HG02870 (cell line): ENCODE measurements at regions not wholly inside any gene's neighbourhood (a gene's known extent, or its start where the extent isn't known, plus 50 kb on each side); places are given as distances from the start of the nearest gene placed in this dataset.

Experiments
- ATAC-seq: cut with Tn5 transposase; IDR thresholded peaks from one replicate; pipeline ENCODE4 v1.9.1; 2021; ENCODE audit warnings: mild to moderate bottlenecking, moderate library complexity; ENCODE audit not compliant: unreplicated experiment

DNA sequence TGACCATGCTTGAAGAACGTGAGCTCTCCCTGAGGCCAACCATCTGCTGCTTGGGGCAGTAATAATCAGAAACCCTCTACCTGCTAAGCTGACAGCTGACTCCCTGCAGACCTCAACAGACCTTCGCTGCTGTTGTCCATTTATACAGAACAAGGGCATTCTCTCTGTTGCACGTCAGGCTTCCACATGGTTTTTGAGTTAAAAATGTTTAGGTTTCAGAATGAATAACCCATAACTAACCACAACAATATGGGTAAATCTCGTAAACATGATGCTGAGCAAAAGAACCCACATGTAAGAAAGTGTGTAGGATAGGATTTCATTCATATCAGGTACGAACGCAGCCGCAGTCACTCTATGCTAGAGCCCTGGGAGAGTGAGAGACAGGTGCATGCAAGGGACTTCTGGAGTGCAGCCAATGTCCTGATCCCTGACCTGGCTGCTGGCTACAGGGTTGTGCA lies 348.5 kb downstream of the MED10 start:
- ATAC-seq, result peak; percentile 61

DNA sequence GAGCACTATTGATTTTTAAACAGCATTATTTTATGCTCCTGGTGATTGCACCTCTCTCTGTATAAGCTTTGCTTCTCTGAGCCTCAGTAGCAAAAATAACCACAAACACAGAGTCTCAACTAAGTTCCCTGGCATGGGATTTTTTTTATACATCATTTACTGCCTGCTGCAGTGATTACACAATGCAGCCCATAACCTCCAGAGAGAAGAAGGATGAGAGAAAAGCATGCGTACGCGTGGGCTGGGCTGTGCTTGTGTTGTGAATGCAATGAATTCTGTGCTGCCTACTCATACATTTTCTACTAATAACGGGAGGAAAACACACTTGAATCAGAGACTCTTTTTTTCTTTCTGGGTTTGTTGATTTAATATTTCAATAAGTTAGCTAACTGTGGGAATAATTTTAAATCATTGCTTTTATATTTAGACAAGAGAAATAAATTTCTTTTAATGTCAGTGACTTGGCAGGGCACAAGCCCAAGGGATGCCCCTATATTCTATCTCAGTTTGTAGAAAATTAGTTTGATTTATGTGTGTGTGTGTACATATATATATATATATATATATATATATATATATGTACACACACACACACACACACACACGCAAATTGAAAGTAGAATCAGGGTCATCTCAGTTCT lies 351.5 kb downstream of the MED10 start:
- no peak for ATAC-seq

DNA sequence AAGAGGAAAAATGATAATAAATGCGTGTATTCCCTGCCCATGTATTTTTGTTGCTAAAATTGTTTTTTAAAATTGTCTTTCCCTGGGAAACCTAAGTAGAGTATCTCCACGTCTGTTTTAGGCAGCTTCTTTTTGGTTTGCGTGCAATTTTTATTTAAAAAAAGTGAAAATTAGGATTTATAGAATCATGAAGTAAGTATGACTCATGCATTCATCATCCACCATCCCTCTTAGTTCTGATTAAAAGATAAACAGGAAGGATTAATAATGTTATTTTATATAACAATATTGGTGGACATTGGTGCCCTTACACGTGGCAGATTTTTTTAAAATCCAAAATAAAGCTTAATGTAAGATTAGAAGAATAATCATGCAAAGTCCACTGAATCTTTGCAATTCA lies 358.7 kb downstream of the MED10 start:
- ATAC-seq, result no peak

DNA sequence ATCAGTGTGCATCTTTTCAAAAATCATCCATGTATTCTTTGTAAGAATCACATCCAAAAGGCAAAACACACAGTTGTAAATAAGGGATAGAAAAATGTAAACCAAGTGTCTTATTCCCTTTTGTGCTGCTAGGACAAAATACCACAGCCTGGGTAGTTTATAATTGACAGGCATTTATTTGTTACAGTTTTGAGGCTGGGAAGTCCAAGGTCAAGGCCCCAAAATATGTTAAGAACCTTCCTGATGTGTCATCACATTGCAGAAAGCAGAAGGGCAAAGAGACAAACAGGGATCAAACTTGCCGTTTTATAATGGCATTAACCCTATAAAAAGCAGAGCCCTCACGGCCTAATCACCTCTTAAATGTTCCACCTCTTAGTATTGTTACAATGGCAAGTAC lies 364.8 kb downstream of the MED10 start:
- no peak for ATAC-seq

DNA sequence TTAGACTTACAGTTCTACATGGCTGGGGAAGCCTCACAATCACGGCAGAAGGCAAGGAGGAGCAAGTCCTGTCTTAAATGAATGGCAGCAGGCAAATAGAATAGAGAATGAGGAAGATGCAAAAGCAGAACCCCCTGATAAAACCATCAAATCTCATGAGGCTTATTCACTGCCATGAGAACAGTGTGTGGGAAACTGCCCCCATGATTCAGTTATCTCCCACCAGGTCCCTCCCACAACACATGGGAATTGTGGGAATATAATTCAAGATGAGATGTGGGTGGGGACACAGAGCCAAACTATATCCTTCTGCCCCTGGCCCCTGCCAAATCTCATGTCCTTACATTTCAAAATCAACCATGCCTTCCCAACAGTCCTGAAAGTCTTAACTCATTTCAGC lies 367.1 kb downstream of the MED10 start:
- no peak for ATAC-seq

DNA sequence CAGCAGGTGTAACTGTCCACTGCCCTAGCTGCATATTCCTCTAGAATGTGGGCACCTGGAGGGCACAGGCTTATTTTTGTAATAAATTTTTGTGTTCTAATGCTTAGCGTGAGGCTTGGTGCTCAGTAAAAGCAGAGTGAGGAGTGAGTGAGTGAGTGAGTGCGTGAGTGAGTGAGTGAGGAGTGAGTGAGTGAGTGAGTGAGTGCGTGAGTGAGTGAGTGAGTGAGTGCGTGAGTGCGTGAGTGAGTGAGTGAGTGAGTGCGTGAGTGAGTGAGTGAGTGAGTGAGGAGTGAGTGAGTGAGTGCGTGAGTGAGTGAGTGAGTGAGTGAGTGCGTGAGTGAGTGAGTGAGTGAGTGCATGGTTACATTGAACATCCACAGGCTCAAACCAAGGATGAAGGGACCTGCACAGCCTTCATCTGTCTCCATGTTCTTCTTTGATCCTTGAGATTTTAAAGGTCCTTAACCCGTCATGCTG lies 371.5 kb downstream of the MED10 start:
- ATAC-seq, result no peak

DNA sequence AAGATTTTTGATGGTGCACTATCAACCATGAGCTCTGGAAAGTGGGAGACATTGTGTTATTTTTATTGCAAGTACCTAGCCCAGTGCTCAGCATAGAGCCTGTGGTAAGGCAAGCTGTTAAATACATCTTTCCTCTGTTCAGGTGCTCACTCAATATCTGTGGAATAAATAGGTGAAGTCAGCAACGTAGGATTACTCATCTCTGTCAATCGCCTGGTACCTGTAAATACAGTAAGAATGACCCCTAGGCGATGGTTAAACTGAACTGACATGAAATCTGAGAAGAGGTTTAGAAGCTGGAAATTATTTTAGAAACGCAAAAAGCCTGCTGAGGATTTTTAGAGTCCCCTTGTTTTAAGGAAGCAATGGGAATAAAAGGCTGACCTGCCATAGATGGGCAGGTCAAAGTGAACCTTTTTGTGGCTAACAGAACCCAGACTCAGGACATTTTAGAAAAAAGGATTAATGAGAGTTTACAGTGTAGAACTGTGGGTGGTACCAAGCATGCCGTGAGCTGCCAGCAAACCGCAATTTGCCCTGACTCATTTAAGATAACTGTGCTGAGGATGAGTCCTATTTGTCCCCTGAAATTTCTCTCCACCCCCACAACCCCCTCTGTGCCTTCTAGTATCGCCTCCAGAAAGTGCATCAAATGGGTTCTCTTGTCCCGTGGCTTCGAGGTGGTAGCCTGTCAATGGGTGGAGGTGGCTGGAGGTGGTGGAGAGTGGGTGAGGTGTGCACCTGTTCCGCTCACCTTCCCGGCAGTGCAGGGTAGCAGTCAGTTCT lies 375.1 kb downstream of the MED10 start:
- no peak for ATAC-seq

DNA sequence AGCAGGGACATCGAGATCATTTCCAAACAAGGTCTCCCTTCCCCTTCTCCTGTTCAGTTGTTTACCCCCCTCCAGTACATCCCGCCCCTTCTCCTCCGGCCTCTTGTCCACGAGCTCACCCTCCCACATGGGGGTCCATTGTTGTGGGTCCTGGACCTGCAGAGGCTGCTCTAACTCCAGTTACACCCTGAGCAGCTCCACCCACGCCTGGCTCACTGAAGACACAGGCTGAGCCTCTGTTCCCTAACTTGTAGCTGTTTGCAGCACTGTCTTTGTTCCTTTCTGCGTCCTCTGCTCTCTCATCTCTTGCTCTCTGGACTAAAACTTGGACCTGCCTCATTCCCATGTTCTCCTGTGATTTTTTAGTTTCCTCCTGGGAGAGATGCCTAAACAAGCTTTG lies 377.5 kb downstream of the MED10 start:
- ATAC-seq, result no peak

DNA sequence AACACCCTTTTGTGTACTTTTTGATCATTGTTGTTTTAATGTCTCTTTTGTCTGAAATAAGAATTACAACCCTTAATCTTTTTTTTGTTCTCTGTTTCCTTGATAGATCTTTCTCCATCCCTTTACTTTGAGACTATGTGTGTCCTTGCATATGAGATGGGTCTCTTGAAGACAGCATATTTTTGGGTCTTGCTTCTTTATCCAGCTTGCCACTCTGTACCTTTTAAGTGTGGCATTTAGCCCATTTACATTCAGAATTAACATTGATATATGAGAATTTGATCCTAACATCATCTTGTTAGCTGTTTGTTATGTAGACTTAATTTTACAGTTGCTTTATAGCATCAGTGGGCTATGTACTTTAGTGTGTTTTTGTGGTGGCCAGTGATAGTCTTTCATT lies 382.5 kb downstream of the MED10 start:
- ATAC-seq, result no peak

DNA sequence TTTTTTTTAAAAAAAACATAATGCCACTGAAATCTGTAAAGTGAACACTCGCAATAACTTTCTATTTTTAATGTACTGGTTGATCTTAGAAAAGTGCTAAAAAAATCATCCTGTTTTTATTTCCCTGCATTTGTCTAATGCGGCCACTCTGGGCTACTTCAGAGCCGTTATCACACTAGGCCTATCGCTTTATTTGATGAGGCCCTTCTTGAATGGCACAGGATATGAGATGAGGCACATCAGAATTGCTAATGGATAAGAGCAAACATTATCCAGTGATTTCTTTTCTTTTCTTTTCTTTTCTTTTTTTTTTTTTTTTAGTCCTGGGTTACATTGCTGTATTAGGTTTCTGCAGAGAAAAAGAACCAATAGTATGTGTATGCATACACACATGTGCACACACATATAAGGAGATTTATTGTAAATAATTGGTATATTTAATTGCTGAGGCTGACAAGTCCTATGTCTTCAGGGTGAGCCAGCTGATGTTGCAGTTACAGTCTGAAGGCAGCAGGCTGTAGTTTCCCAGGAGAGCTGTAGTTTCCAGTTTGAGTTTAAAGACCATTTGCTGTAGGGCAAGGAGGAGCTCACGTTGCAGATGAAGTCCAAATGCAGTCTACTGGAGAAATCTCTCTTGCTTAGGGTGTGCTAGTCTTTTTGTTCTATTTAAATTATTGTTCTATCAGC lies 391.7 kb downstream of the MED10 start:
- ATAC-seq, result no peak

DNA sequence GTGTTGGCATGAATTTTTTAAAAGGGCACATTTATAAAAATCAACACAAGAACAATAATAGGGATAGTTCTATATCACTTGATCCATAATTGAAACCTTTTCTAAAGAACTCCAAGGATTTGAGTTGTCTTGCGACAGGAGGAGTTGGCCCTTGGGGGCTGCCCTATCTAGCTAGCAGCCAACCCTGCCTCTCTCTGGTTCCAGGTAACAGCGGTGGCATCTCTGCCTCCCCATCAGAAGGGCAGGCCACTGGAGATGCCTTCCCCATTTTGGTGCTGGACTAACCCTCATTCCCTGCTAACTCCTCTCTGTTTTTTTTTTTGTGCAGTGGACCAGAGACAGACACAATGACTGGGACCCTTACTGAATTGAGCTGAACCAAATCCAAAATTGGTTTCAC lies 393.0 kb downstream of the MED10 start:
- ATAC-seq, result no peak

DNA sequence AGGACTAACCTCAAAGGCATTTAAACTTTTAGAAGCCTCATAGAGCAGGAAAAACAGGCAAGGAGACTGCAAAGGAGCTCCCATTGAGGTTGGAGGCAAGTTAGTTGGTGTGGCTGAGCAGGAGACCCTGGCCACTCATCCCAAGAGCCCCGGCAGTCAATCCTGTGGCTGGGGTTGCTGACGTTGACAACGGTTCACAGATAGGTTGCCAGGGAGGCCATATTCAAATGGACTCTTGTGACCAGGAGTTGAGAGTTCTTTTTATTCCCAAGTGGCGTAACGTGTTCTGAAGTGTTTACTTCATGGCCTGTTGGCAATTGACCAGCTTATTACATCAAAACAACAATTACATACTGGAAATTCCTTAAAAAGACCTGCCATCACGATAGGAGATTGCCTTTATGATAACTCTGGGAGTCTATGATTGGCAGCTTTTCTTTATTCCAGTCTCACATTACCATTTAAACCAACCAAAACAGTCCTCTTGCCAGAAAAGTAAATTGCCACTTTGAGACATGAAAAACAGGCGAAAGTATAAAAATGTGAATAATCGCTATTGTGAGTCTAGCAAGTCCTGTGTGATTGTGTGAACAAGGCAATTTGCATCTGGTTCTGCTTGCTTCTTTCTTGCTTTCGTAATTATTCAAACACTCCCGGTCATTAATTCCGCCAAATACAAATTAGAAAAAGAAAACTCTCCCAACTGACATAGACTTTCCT lies 394.9 kb downstream of the MED10 start:
- no peak for ATAC-seq

DNA sequence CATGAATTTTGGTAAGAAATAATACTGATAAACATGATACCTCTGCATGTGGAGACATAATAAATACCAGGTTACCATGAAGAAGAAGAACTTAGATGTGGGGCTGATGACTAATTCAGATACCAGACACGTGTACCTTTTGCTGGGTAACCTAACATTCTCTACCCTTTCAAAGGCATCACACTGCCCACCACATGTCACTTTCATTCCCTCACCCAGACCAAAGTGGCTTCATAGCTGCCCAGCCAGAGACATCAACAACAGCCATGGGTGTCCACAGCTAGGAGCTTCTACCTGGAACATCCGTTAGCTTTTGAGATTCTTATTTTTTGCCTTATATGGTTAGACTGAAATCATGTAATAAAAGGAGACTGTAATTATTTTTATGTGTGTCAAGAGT lies 396.8 kb downstream of the MED10 start:
- ATAC-seq, result no peak

DNA sequence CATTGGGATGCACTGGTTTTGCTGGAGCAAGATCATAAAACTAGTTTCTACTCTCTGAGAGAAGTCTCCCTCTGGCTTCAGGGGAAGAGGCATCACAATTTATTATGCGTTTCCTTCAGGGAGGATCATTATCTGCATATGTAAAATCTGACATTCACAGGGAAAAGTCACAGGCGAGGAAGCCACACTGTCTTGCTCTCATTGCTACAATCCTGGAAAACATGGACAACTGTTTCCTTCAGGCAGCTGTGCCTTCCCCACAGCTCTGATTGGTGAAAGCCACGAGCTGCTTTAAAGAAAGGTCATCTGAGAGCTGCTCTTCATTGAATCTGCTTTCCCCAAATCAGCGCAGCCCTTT lies 397.8 kb downstream of the MED10 start:
- ATAC-seq, result no peak

DNA sequence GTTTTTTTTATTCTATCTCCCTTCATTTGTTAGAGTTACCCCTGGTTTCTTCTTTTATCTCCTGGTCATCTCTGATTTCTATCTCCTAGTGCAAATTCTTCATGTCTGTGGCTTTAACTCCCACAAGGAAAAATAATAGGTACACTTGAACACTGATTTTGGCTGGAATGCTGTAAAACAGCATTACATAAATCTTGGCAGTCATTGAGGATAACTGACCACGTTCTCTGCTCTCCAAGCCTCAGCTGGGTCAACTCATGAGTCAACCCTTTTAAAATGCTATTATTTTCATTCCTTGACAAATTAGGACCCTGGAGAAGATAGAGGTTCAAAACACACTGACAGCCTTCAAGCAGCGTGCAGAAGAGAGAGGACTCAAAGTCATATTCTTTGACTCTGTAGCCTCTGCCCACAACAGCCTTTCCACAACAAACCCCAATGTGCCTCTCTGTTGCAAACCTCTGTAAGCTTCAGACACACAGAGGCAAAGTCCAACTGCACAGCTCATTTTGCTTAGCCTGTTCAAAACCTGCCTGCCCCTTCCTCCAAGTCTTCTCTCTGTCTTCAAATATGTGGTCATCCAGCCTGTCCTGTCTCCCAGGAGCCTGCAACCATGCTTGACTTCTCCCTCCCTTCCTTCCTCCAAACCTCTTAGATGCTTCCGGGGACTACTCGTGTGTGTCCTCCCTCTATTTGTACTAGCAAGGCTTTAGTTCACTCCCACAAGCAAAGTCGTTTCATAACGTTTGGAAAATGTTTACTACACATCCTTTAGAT lies 398.4 kb downstream of the MED10 start:
- ATAC-seq, result no peak

DNA sequence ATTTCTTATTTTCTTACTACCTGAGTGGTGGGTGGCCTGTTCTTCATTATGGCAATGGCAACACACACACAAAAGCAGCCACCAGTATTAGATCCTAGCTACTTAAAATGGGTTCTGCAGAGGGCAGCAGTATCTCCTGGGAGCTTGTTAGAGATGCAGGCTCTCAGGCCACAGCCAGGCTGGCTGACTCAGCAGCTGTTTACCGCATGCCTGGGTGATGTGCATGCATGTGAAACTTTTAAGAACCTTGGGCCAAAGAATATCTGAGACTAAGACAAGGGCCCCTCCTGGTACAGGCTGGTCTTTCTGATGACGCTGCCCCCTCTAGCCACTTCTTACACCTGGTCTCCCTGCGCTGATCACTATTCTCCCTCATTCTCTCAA lies 399.0 kb downstream of the MED10 start:
- no peak for ATAC-seq

DNA sequence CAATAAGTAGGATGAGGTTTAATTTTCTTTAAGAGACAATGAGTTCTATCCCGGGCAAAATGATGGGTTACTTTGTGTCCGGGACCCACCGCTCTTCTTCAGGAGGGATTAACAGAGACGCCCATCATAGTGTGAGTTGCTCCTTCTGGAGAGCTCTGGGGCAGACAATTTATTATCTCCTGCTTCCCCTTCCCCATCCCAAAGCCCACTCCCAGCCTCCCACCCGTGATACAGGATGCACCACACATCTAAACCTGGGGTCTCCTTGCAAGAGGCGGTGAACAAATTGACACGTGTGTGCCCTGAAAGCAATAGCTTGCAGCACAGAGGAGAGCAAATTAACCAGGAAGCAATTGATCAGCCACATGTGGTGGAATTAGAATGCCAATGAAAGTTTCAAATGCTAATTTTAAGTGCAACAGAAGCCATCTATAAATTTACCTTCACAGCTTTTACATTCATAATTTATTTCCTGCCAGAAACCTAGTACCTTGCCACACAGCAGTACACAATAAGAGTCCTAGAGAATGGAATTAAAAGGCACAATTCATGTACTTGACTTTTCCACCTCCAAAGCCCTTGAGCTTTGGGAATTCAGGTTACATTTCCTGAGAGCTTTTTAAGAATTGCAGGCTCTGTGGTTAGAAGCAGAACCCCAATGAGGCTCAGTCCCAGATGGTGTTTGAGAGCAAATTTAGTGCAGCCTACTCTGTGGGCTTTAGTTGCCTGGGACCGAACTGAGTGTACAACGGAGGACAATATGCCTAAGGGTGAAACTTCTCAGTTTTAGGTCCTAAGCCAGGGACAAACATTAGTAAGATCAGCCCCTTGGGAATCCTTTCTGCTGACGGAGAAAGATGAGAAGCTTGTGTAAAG lies 399.6 kb downstream of the MED10 start:
- no peak for ATAC-seq

DNA sequence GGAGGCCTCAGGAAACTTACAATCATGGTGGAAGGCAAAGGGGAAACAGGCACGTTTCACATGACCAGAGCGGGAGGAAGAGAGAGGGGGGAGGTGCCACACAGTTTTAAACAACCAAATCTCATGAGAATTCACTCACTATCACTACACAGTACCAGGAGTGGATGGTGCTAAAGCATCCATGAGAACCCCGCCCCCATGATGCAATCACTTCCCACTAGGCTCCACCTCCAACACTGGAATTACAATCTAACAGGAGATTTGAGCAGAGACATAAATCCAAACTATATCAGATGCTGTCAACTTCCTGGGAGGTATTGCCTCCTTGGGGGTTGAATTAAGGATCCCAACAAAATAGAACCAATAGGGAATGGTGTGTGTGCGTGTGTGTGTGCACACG lies 407.1 kb downstream of the MED10 start:
- ATAC-seq, result no peak

DNA sequence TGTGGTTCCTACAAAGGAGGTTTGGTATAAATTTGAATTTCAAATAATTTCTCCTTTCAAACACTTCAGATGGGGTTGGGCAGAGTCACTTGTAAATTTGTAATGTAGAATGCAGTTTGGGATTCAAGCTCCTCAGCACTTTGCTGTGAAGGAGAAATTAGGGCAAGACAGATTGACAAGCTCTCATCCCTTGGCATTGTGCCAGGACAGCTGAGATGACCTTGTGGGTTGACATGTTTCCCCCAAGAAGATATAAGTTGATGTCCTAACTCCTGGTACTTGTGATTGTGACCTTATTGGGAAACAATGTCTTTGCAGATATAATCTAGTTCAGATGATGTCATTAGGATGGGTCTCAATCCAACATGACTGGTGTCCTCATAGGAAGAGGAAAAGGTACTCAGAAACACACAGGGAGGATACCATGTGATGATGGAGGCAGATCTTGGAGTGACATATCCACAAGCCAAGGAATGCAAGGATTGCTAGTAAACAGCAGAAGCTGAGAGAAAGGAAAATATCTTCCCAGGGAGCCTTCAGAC lies 408.3 kb downstream of the MED10 start:
- no peak for ATAC-seq
